ENCODE measurements at regions not wholly inside any gene's neighbourhood (a gene's known extent, or its start where the extent isn't known, plus 50 kb on each side); places are given as distances from the start of the nearest gene placed in this dataset.

DNA sequence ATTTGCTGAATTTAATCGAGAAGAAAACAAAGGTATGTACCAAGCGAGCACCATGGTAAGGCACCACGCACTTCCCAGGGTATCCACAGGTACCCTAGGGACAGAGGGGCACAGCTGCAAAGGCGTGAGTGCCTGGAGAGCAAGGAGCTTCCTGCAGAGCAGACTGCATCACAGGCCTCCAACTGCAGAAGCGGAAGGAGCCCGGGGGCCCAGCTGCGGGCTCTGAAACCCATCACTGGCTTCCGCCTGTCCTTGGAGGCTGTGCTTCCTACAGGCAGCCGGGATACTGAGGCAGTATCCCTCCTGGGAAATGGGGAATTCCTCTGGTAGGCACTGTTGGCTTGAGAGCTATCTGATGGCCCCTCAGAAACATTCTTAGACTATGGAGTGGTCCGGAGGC, 217.4 kb upstream of the GMDS start:
- no peak for DNase-seq (ENCODE audit: low read depth)

DNA sequence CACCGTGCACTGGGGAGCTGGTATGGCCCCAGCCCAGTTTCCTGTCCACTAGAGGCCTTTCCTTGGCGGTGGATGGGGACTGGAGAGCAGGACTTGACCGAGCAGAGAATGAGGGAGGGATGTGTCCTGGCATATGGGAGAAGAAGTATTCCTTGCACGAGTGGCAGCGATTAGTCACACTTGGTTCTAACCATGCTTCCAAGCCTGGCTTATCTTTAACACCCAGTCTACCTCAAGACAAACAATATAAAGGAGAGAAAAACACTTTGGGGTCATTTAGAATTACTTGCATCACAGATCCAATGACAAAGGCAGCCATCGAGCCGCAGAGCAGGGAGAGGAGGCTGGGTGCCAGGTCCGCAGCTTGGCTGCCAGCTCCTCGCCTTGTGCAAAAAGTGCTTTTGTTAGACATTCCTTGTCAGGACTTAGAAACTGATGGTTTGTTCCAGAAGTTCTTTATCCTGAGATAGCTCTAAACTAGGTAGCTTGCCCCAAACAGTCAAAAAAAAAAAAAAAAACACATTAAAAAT, 214.9 kb upstream of the GMDS start:
- no peak for DNase-seq (ENCODE audit: low read depth)

DNA sequence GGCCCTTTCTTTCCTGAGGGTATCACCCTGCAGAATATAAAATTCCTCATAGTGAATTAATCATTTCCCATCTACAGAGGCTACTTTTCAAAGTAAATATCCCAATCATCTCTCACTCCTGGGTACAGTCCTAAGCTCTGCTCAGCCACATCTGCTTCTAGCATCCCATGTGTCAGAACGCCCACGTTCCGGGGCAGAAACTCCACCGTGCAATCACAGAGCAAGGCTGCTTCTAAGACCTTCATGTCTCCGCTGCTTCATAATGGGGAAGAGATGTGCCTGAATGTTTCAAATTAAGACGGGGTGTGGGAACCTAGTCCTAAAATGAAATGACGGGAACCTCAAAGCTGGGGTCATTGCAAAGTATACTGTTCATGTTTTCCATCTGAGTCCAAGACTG, 208.8 kb upstream of the GMDS start:
- no peak for DNase-seq (ENCODE audit: low read depth)

DNA sequence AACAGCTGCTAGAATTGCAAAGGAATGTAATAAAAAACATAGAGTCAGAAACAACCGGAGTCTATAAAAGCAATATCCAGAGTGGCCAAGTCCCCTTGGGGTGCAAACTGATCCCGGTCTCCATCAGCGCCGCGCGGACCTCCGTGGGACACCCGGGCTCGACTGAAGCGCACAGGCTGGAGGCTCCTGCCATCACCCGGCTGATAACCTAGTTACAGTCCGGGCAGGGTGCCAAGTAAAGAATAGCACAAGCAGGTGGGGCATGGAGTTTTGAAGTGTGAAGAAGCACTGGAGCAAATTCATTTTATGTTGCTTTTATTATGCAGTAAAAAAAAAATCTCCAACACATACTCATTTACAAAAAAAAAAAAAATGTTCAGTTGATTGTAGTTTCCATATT, 205.1 kb upstream of the GMDS start:
- no peak for DNase-seq (ENCODE audit: low read depth)

- no peak for DNase-seq (ENCODE audit: low read depth)
Observed at GRCh38 chr6:2449572-2449940, 204.2 kb upstream of the GMDS start.

DNA sequence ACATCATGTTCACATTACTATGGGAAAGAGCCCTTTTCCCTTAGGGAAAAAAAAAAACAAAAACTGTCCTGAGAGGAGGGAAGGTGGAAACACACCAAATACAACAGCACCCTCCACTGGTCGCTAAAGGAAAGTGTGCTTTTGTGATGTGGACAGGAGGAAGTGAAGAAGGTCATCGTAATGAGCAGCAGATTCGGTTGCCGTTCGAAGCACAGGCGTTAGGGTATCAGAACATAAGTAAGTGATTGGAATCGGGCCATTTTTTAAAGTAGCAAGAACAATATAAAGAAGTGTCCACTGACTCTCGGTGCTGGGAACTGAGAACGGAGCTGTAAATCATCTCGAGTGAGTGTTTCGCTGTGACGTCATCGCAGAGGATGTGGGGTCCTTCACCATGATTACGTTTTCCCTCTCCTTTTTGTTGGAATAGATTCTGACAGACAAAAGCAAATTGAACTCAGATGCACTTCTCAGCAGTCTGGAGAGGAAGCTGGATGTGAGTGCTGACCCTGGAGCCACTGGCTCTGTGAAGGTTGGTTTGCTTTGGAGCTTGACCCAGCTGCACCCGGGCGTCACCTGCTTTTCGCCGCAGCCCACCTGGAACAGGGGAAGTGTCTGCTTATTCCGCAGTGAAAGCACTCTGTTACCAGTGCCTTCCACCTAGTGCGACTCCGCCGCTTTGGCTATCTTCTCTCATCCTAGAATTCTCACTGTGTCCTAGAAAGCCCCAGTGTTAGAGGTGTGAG, 203.6 kb upstream of the GMDS start:
- DNase-seq (ENCODE audit: low read depth): no peak

- no peak for DNase-seq (ENCODE audit: low read depth)
Observed at GRCh38 chr6:2447931-2448330, 202.5 kb upstream of the GMDS start.

DNA sequence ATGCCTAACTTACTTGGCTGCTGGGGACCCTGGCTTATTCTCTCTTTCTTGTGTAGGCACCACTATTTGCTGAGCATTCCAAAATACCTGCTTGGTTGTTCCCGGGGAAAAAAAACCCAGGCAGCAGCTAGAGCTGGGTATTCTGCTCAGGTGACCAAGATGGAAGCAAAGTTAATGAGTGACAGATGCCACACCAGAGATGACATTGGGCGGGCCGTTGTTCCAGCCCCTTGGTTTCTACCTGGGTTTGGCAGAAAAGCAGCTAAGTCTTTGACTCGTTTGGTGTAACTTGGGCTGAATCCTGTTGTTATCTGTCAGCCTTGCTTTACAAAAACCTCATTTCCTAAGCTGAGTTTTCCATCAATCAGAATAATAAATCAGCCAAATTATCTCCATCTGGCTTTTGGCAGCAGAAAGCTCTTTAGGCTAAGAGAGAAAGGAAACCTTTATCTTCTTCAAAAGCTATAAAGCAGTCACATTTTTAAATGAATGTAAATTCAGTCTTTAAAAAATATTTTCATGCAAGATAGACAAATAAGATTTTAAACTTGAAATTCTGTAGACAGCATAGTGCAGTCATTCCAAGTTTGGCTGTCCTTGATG, 202.0 kb upstream of the GMDS start:
- no peak for DNase-seq (ENCODE audit: low read depth)

- no peak for DNase-seq (ENCODE audit: low read depth)
Observed at GRCh38 chr6:2441601-2442475, 196.4 kb upstream of the GMDS start.

GRCh38 chr6:2440516-2440915, 195.1 kb upstream of the GMDS start:
- DNase-seq (ENCODE audit: low read depth): no peak

GRCh38 chr6:2439632-2440031, 194.2 kb upstream of the GMDS start:
- DNase-seq (ENCODE audit: low read depth): no peak

- no peak for DNase-seq (ENCODE audit: low read depth)
Observed at GRCh38 chr6:2439082-2439481, 193.7 kb upstream of the GMDS start.

- no peak for DNase-seq (ENCODE audit: low read depth)
Observed at GRCh38 chr6:2436410-2437154, 191.2 kb upstream of the GMDS start.

GRCh38 chr6:2435323-2435722, 189.9 kb upstream of the GMDS start:
- no peak for DNase-seq (ENCODE audit: low read depth)

DNA sequence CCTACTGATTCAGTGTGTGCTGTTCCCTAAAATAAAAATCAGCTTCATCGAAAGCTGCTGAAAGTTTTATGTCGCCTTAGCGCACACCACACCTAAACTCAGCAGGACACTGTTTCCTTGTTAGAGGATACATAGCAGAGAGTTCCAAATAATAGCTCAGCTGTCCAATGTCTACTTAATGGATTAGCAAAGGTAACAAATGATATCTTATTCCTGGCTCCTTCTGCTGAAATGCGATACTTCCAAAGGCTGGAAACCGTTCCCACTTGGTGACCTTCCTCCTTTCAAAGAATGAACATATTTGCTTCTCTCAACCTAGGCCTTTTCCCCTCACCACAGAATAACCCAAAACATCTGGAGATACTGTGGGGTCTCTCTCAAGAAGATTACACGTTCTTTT, 189.5 kb upstream of the GMDS start:
- no peak for DNase-seq (ENCODE audit: low read depth)

GRCh38 chr6:2434116-2434515, 188.7 kb upstream of the GMDS start:
- DNase-seq (ENCODE audit: low read depth): no peak

DNA sequence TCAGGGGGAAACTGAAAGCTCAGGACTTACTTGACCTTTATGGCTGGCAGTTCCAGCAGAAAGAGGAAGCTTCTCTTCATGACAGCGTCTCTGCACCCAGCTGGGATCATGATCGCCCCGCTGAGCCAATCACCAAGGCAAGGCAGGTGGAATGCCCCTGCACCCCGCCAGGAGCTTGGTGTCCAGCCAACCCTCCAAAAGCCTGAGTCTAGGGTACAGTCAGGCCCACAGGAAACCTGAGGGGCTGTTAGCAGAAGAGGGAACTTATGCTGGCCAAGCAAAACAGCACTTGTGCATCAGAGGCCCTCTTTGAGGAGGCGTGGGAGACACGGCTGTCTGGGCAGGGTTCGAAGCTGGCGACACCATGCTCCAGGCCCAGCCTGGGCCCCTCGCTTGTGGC, 188.3 kb upstream of the GMDS start:
- DNase-seq (ENCODE audit: low read depth): no peak

DNA sequence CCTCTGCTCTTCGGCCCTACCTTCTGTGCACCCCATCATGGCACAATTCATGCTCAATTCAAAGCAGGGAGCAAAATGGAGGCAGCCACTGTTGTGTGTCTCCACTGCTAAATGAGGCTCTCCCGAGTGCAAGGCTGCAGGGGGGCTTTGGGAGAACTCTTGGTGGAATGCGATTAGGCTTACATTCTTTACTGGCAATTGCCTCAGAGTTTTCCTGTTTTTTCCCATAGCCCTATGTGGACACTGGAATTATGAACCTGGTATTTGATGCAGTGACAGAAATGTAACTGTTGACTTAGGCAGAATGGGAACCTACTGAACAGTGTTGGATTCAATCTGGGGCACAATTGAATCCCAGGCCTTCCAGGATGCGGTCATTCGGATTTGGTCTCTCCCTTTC, 187.9 kb upstream of the GMDS start:
- no peak for DNase-seq (ENCODE audit: low read depth)

DNA sequence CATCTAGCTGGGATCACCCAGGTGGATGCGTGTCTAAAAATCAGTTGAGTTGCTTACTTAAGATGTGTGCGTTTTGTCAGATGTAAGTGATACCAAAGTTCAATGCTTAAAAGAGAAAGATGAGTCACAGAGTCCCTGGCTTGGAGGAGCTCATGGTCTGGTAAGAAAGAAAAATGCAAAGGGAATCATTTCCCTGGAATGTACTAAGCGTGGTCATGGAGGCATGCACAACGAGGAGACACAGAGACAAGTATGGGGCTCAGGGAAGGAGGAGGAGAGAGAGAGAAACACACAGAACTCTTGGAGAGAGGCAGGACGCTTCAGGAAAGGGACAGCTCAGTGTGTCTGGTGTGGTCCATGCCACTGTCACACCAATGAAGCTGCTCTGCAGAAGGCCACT, 186.9 kb upstream of the GMDS start:
- DNase-seq (ENCODE audit: low read depth): no peak

DNA sequence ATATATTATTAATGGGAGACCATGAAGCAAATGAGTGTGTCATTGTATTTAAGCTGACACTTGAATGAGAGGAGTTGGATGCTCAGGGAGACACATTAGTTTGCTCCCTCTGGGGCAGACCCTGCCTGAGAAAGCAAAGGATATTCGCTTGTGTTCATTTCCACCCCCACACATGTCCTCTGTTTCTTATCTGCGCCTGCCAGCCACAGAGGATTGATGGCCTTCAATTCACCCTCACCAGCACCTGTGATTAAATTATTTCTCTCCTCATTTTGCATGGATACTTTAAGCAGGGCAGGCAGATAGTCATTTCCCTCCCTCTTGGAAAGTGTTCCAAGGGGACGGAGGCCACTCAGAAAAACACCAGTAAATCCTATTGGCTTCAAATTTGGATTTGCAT, 185.2 kb upstream of the GMDS start:
- DNase-seq (ENCODE audit: low read depth): no peak

DNA sequence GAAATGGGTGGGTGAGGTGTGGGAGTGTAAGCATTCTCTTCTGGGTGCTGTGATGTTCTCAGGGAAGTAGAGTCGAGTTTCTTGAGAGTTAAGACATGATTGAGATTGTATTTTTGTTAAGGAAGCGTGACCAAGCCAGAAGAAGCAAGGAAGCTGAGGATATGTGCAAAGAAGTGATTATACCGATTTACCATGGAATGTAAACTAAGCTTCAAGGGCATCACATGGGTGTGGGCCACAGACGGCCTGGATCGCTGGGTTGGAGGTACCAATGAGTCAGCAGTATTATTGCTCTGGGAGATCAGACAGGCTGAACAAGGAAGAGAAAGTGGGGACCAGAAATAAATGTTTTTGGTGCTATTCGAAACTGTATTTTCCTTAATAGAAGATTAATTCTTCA, 184.1 kb upstream of the GMDS start:
- no peak for DNase-seq (ENCODE audit: low read depth)

DNA sequence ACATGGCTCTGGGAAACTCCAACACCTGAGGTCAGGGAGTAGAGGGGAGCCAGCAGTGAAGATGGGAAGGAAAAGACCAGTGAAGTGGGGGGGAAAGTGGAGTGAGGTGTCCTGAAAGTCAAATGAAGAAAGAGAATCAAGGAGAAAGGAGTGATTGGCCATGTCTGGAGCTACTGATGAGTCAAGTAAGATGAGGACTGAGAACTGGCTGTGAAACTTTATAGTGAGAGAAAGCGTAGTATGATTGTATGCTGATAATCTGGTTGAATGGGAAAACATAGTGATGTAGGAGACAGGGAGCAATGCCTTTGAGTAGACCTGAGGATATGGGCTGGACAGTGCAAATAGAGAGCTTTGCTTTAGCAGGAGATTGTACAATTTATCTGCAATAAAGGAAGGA, 183.6 kb upstream of the GMDS start:
- DNase-seq (ENCODE audit: low read depth): no peak

Measured in stimulated activated CD8-positive, alpha-beta memory T cell treated with anti-CD3 and anti-CD28 coated beads, Interleukin-12 subunit alpha, Interleukin-12 subunit beta, amount 100 ng/mL, for 1 hour (primary cell).